ENCODE measurements at regions not wholly inside any gene's neighbourhood (a gene's known extent, or its start where the extent isn't known, plus 50 kb on each side); places are given as distances from the start of the nearest gene placed in this dataset.

- H3K9me3 ChIP-seq (ENCODE audit: insufficient read depth, low read depth, low read length), result no peaks in the 10 kb centered on the region
- no peak overlapping the region for H2BK5ac ChIP-seq (ENCODE audit: low read depth, low read length, poor library complexity)
- no peak overlapping the region for H3K4me3 ChIP-seq (ENCODE audit: low read depth, low read length)
- H4K8ac ChIP-seq (ENCODE audit: low read depth, low read length), result no peak overlapping the region
- WGBS (ENCODE audit: extremely low coverage, insufficient coverage, insufficient read length), result no CpG with 5 or more reads among the region's 3 CpGs
- no peak overlapping the region for H3K14ac ChIP-seq (ENCODE audit: low read length)
- no peaks in the 10 kb centered on the region for H3K36me3 ChIP-seq (ENCODE audit: control insufficient read depth in 1 of 2, insufficient read depth in 2 of 2, low read length in 2 of 2)
- H2AK5ac ChIP-seq (ENCODE audit: low read length), result no peak overlapping the region
- no peak overlapping the region for H3K4me2 ChIP-seq (ENCODE audit: low read length)
- no peak overlapping the region for H2AFZ ChIP-seq (ENCODE audit: insufficient read depth, low read length, poor library complexity)
- no peak overlapping the region for H3K18ac ChIP-seq (ENCODE audit: low read length)
- no peaks in the 10 kb centered on the region for H3K4me1 ChIP-seq (ENCODE audit: control insufficient read depth in 1 of 2, insufficient read depth in 2 of 2, low read length in 2 of 2)
- no peak overlapping the region for H4K12ac ChIP-seq (ENCODE audit: low read depth, low read length)
- no peaks in the 10 kb centered on the region for H3K79me1 ChIP-seq (ENCODE audit: low read length)
- H3K9ac ChIP-seq (ENCODE audit: low read length), result no peak overlapping the region
- H3K23ac ChIP-seq (ENCODE audit: low read length), result no peak overlapping the region
- DNase-seq, result no peak
- no peak overlapping the region for H4K91ac ChIP-seq (ENCODE audit: low read depth, low read length)
- H2BK12ac ChIP-seq (ENCODE audit: low read length), result no peak overlapping the region
- H3K79me2 ChIP-seq (ENCODE audit: control insufficient read depth, insufficient read depth, low read length, poor library complexity), result no peaks in the 10 kb centered on the region
- H3K4ac ChIP-seq (ENCODE audit: low read depth, low read length), result no peak overlapping the region
- H3K27ac ChIP-seq (ENCODE audit: low read depth, low read length), result no peak overlapping the region
- H3K27me3 ChIP-seq (ENCODE audit: insufficient read depth, low read length), result no peaks in the 10 kb centered on the region
- H2BK120ac ChIP-seq (ENCODE audit: insufficient read depth, low read length, poor library complexity), result no peak overlapping the region
Measured at GRCh38 chr6:71430018-71430417, 141.4 kb downstream of the OGFRL1 start.

GRCh38 chr6:71433441-71433840 is 144.8 kb downstream of the OGFRL1 start:
- H3K4me3 ChIP-seq (ENCODE audit: low read depth, low read length), result no peak overlapping the region
- H3K23ac ChIP-seq (ENCODE audit: low read length), result no peak overlapping the region
- H2BK5ac ChIP-seq (ENCODE audit: low read depth, low read length, poor library complexity), result no peak overlapping the region
- no peak overlapping the region for H3K4ac ChIP-seq (ENCODE audit: low read depth, low read length)
- H3K4me1 ChIP-seq (ENCODE audit: control insufficient read depth in 1 of 2, insufficient read depth in 2 of 2, low read length in 2 of 2), result no peaks in the 10 kb centered on the region
- no peak overlapping the region for H2AFZ ChIP-seq (ENCODE audit: insufficient read depth, low read length, poor library complexity)
- no peak for DNase-seq
- no peak overlapping the region for H2AK5ac ChIP-seq (ENCODE audit: low read length)
- no peak overlapping the region for H2BK12ac ChIP-seq (ENCODE audit: low read length)
- H3K27me3 ChIP-seq (ENCODE audit: insufficient read depth, low read length), result no peaks in the 10 kb centered on the region
- no peak overlapping the region for H2BK120ac ChIP-seq (ENCODE audit: insufficient read depth, low read length, poor library complexity)
- no peak overlapping the region for H3K9ac ChIP-seq (ENCODE audit: low read length)
- H4K8ac ChIP-seq (ENCODE audit: low read depth, low read length), result no peak overlapping the region
- H4K12ac ChIP-seq (ENCODE audit: low read depth, low read length), result no peak overlapping the region
- H3K79me2 ChIP-seq (ENCODE audit: control insufficient read depth, insufficient read depth, low read length, poor library complexity), result no peaks in the 10 kb centered on the region
- no peaks in the 10 kb centered on the region for H3K36me3 ChIP-seq (ENCODE audit: control insufficient read depth in 1 of 2, insufficient read depth in 2 of 2, low read length in 2 of 2)
- H3K14ac ChIP-seq (ENCODE audit: low read length), result no peak overlapping the region
- no peak overlapping the region for H4K91ac ChIP-seq (ENCODE audit: low read depth, low read length)
- no peaks in the 10 kb centered on the region for H3K79me1 ChIP-seq (ENCODE audit: low read length)
- H3K27ac ChIP-seq (ENCODE audit: low read depth, low read length), result no peak overlapping the region
- no peak overlapping the region for H3K4me2 ChIP-seq (ENCODE audit: low read length)
- H3K18ac ChIP-seq (ENCODE audit: low read length), result no peak overlapping the region
- H3K9me3 ChIP-seq (ENCODE audit: insufficient read depth, low read depth, low read length), result no peaks in the 10 kb centered on the region

- Histone ChIP-seq H3K14ac (ENCODE audit: low read length) (no peak overlapping the region), H3K79me2 (ENCODE audit: control insufficient read depth, insufficient read depth, low read length, poor library complexity) (no peaks in the 10 kb centered on the region), H3K4me3 (ENCODE audit: low read depth, low read length) (no peak overlapping the region), H3K23ac (ENCODE audit: low read length) (no peak overlapping the region), H3K4me1 (ENCODE audit: control insufficient read depth in 1 of 2, insufficient read depth in 2 of 2, low read length in 2 of 2) (no peaks in the 10 kb centered on the region), H2BK12ac (ENCODE audit: low read length) (no peak overlapping the region), H4K91ac (ENCODE audit: low read depth, low read length) (no peak overlapping the region), H3K9me3 (ENCODE audit: insufficient read depth, low read depth, low read length) (peaks cover under 1% of the 10 kb centered on the region), H3K9ac (ENCODE audit: low read length) (no peak overlapping the region), H3K4me2 (ENCODE audit: low read length) (no peak overlapping the region), H3K27ac (ENCODE audit: low read depth, low read length) (no peak overlapping the region), H4K8ac (ENCODE audit: low read depth, low read length) (no peak overlapping the region), H3K18ac (ENCODE audit: low read length) (no peak overlapping the region), H3K36me3 (ENCODE audit: control insufficient read depth in 1 of 2, insufficient read depth in 2 of 2, low read length in 2 of 2) (peaks cover 0 to 2% of the 10 kb centered on the region in 2 experiments), H4K12ac (ENCODE audit: low read depth, low read length) (no peak overlapping the region), H2BK5ac (ENCODE audit: low read depth, low read length, poor library complexity) (no peak overlapping the region), H3K79me1 (ENCODE audit: low read length) (no peaks in the 10 kb centered on the region), H2AFZ (ENCODE audit: insufficient read depth, low read length, poor library complexity) (no peak overlapping the region), H3K27me3 (ENCODE audit: insufficient read depth, low read length) (no peaks in the 10 kb centered on the region), H3K4ac (ENCODE audit: low read depth, low read length) (no peak overlapping the region), H2BK120ac (ENCODE audit: insufficient read depth, low read length, poor library complexity) (no peak overlapping the region), H2AK5ac (ENCODE audit: low read length) (no peak overlapping the region)
- DNase-seq, result no peak
- WGBS (ENCODE audit: extremely low coverage, insufficient coverage, insufficient read length), result no CpG with 5 or more reads among the region's 4 CpGs
Measured at GRCh38 chr6:71444222-71444621, 155.6 kb downstream of the OGFRL1 start.

- Histone ChIP-seq H3K4me2 (ENCODE audit: low read length) (no peak overlapping the region), H2AK5ac (ENCODE audit: low read length) (no peak overlapping the region), H4K91ac (ENCODE audit: low read depth, low read length) (no peak overlapping the region), H3K27me3 (ENCODE audit: insufficient read depth, low read length) (no peaks in the 10 kb centered on the region), H3K79me2 (ENCODE audit: control insufficient read depth, insufficient read depth, low read length, poor library complexity) (no peaks in the 10 kb centered on the region), H3K9ac (ENCODE audit: low read length) (no peak overlapping the region), H2AFZ (ENCODE audit: insufficient read depth, low read length, poor library complexity) (no peak overlapping the region), H3K27ac (ENCODE audit: low read depth, low read length) (no peak overlapping the region), H3K4ac (ENCODE audit: low read depth, low read length) (no peak overlapping the region), H3K9me3 (ENCODE audit: insufficient read depth, low read depth, low read length) (peaks cover 2% of the 10 kb centered on the region), H2BK5ac (ENCODE audit: low read depth, low read length, poor library complexity) (no peak overlapping the region), H4K8ac (ENCODE audit: low read depth, low read length) (no peak overlapping the region), H2BK120ac (ENCODE audit: insufficient read depth, low read length, poor library complexity) (no peak overlapping the region), H3K36me3 (ENCODE audit: control insufficient read depth in 1 of 2, insufficient read depth in 2 of 2, low read length in 2 of 2) (no peaks in the 10 kb centered on the region), H3K79me1 (ENCODE audit: low read length) (no peaks in the 10 kb centered on the region), H2BK12ac (ENCODE audit: low read length) (no peak overlapping the region), H3K18ac (ENCODE audit: low read length) (no peak overlapping the region), H3K4me3 (ENCODE audit: low read depth, low read length) (no peak overlapping the region), H4K12ac (ENCODE audit: low read depth, low read length) (no peak overlapping the region), H3K23ac (ENCODE audit: low read length) (no peak overlapping the region), H3K4me1 (ENCODE audit: control insufficient read depth in 1 of 2, insufficient read depth in 2 of 2, low read length in 2 of 2) (no peaks in the 10 kb centered on the region), H3K14ac (ENCODE audit: low read length) (no peak overlapping the region)
- no peak for DNase-seq
- no CpG with 5 or more reads among the region's 2 CpGs for WGBS (ENCODE audit: extremely low coverage, insufficient coverage, insufficient read length)
Measured at GRCh38 chr6:71446057-71446456, 157.4 kb downstream of the OGFRL1 start.
